ENCODE measurements at regions not wholly inside any gene's neighbourhood (a gene's known extent, or its start where the extent isn't known, plus 50 kb on each side); places are given as distances from the start of the nearest gene placed in this dataset.

GRCh38 chr12:97994746-97995484, 520.5 kb upstream of the TMPO start:
- TF ChIP-seq CTCF (conservative IDR thresholded peaks at IDR 0.05; ENCODE audit: low read depth, low read length): no peak
- no peak overlapping the region for H3K4me3 ChIP-seq (ENCODE audit: low read depth, low read length)
- no peak for DNase-seq (ENCODE audit: low read depth)

GRCh38 chr12:97995559-97995958, 519.8 kb upstream of the TMPO start:
- no peak overlapping the region for H3K4me3 ChIP-seq (ENCODE audit: low read depth, low read length)
- no peak for DNase-seq (ENCODE audit: low read depth)
- TF ChIP-seq CTCF (conservative IDR thresholded peaks at IDR 0.05; ENCODE audit: low read depth, low read length): no peak

GRCh38 chr12:98001430-98001829, 514.0 kb upstream of the TMPO start:
- TF ChIP-seq CTCF (conservative IDR thresholded peaks at IDR 0.05; ENCODE audit: low read depth, low read length): no peak
- DNase-seq (ENCODE audit: low read depth): no peak
- H3K4me3 ChIP-seq (ENCODE audit: low read depth, low read length): no peak overlapping the region

- TF ChIP-seq CTCF (conservative IDR thresholded peaks at IDR 0.05; ENCODE audit: low read depth, low read length): peak; percentile 69
- H3K4me3 ChIP-seq (ENCODE audit: low read depth, low read length): no peak overlapping the region
- no peak for DNase-seq (ENCODE audit: low read depth)
Measured at GRCh38 chr12:98002887-98003493, 512.4 kb upstream of the TMPO start.

DNA sequence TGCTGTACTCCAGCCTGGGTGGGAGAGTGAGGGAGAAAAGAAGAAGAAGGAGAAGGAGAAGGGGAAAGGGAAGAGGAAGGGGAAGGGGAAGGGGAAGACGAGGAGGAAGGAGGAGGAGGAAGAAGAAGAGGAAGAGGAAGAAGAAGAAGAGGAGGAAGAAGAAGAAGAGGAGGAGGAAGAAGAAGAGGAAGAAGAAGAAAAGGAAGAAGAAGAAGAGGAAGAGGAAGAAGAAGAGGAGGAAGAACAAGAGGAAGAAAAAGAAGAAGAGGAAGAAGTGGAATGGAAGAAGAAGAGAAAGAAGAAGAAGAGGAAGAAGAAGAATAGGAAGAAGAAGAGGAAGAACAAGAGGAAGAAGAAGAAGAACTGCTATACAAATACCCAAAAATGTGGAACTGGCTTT, 507.4 kb upstream of the TMPO start:
- TF ChIP-seq CTCF (conservative IDR thresholded peaks at IDR 0.05; ENCODE audit: low read depth, low read length): no peak
- DNase-seq (ENCODE audit: low read depth): no peak
- no peak overlapping the region for H3K4me3 ChIP-seq (ENCODE audit: low read depth, low read length)

GRCh38 chr12:98013560-98013959, 501.8 kb upstream of the TMPO start:
- no peak overlapping the region for H3K4me3 ChIP-seq (ENCODE audit: low read depth, low read length)
- no peak for DNase-seq (ENCODE audit: low read depth)
- TF ChIP-seq CTCF (conservative IDR thresholded peaks at IDR 0.05; ENCODE audit: low read depth, low read length): no peak

DNA sequence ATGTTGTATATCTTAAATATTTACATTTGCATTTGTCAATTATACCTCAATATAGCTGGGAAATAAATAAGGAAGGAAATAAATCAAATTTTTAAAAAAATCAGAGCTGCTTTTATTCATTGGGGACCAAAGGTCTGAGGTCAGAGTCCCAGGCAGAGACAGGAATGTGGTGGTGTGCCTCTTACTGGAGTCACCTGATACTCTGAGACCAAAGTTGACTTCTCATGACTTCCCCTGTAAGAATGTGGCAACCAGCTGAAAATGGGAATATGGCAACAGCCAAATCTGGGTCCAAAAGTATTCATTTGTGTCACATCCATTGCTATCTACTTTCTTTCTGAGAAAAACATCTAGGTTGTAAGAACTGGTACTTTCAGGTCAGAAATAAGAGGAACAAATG, 496.6 kb upstream of the TMPO start:
- DNase-seq (ENCODE audit: low read depth): no peak
- TF ChIP-seq CTCF (conservative IDR thresholded peaks at IDR 0.05; ENCODE audit: low read depth, low read length): no peak
- no peak overlapping the region for H3K4me3 ChIP-seq (ENCODE audit: low read depth, low read length)

Measured in epithelial cell of proximal tubule (primary cell).